HEK293 (cell line): ENCODE measurements at regions not wholly inside any gene's neighbourhood (a gene's known extent, or its start where the extent isn't known, plus 50 kb on each side); places are given as distances from the start of the nearest gene placed in this dataset.

Source experiments
- CTCF ChIA-PET: fragments of 350-600 bp; formaldehyde crosslinking; extraction: SDS; loops from one replicate; lab custom pipeline; 2021; ENCODE audit warnings: antibody characterized with exemption; lab: Yijun Ruan, JAX
- POLR2A ChIA-PET: fragments of 300-600 bp; formaldehyde crosslinking; extraction: SDS; loops from one replicate; lab custom pipeline; 2020; ENCODE audit warnings: antibody characterized with exemption, inconsistent platforms; lab: Yijun Ruan, JAX
- H3K27ac ChIP-seq: fragments of 200-500 bp; sonication (Bioruptor generic); 2 replicates; pipeline ENCODE4 v1.5.1; 2014; ENCODE audit warnings: low read depth, low read length, control low read depth, inconsistent platforms; ENCODE audit errors: extremely low read depth
- H3K36me3 ChIP-seq, 2 experiments: fragments of 200-500 bp in 1 of 2; sonication (Bioruptor generic) in 1 of 2; 1 replicate in 1 of 2; 2 replicates in 1 of 2; pipeline ENCODE4 v1.5.1; 2014 to 2017; ENCODE audit warnings: inconsistent platforms in 2 of 2, low read length in 2 of 2; ENCODE audit not compliant: control insufficient read depth in 2 of 2, insufficient read depth in 1 of 2
- H3K4me1 ChIP-seq: fragments of 200-500 bp; sonication (Bioruptor generic); 2 replicates; pipeline ENCODE4 v1.5.1; 2014; ENCODE audit warnings: mild to moderate bottlenecking, low read length, inconsistent platforms; ENCODE audit not compliant: control insufficient read depth, insufficient read depth
- H3K4me3 ChIP-seq: 2 replicates; pipeline ENCODE4 v1.5.1; 2011; ENCODE audit warnings: low read depth, mild to moderate bottlenecking, control low read depth, low read length, moderate library complexity
- H3K9me3 ChIP-seq: fragments of 200-500 bp; sonication (Bioruptor generic); 2 replicates; pipeline ENCODE4 v1.5.1; 2014; ENCODE audit warnings: low read depth, low read length, inconsistent platforms; ENCODE audit not compliant: control insufficient read depth, insufficient read depth
- GLI4 ChIP-seq: fragments of 450-650 bp; formaldehyde crosslinking; IDR thresholded peaks from 2 replicates; pipeline ENCODE4 v1.5.1; 2016; ENCODE audit warnings: missing biosample characterization, missing genetic modification characterization
- GLIS1 ChIP-seq: fragments of 450-650 bp; formaldehyde crosslinking; IDR thresholded peaks from 2 replicates; pipeline ENCODE4 v1.5.1; 2016; ENCODE audit warnings: missing biosample characterization, missing genetic modification characterization
- HOXA7 ChIP-seq: sonication (generic); formaldehyde crosslinking; IDR thresholded peaks from 2 replicates; pipeline ENCODE4 v1.8.1; 2022; ENCODE audit warnings: missing genetic modification reagents, borderline replicate concordance
- PRDM1 ChIP-seq: fragments of 450-650 bp; formaldehyde crosslinking; IDR thresholded peaks from 2 replicates; pipeline ENCODE4; 2016; ENCODE audit warnings: missing biosample characterization, missing genetic modification characterization
- SP7 ChIP-seq: fragments of 450-650 bp; formaldehyde crosslinking; IDR thresholded peaks from 2 replicates; pipeline ENCODE4 v1.5.1; 2016; ENCODE audit warnings: missing biosample characterization, missing genetic modification characterization
- ZBTB8A ChIP-seq: fragments of 450-650 bp; formaldehyde crosslinking; IDR thresholded peaks from 2 replicates; pipeline ENCODE4 v1.5.1; 2016; ENCODE audit warnings: missing biosample characterization, missing genetic modification characterization
- ZFP3 ChIP-seq: fragments of 450-650 bp; formaldehyde crosslinking; IDR thresholded peaks from 2 replicates; pipeline ENCODE4 v1.5.1; 2016; ENCODE audit warnings: low read depth, missing biosample characterization, missing genetic modification characterization
- ZNF175 ChIP-seq: fragments of 450-650 bp; formaldehyde crosslinking; IDR thresholded peaks from 2 replicates; pipeline ENCODE4 v1.5.1; 2016; ENCODE audit warnings: missing biosample characterization, missing genetic modification characterization
- ZNF202 ChIP-seq: fragments of 450-650 bp; formaldehyde crosslinking; IDR thresholded peaks from 2 replicates; pipeline ENCODE4 v1.5.1; 2016; ENCODE audit warnings: missing biosample characterization, missing genetic modification characterization, borderline replicate concordance
- ZNF266 ChIP-seq: fragments of 450-650 bp; formaldehyde crosslinking; IDR thresholded peaks from 2 replicates; pipeline ENCODE4 v1.5.1; 2016; ENCODE audit warnings: missing biosample characterization, missing genetic modification characterization, low read depth
- ZNF274 ChIP-seq, 2 experiments: fragments of 200-500 bp in 1 of 2; fragments of 450-650 bp in 1 of 2; sonication (Bioruptor generic) in 1 of 2; formaldehyde crosslinking in 1 of 2; IDR thresholded peaks; 2 replicates each; pipeline versions ENCODE4 v1.5.1 to v1.6.1; 2014 to 2016; ENCODE audit warnings: borderline replicate concordance in 1 of 2, inconsistent platforms in 1 of 2, low read length in 1 of 2, missing biosample characterization in 1 of 2, missing genetic modification characterization in 1 of 2
- ZNF311 ChIP-seq: fragments of 450-650 bp; formaldehyde crosslinking; IDR thresholded peaks from 2 replicates; pipeline ENCODE4 v1.5.1; 2017; ENCODE audit warnings: missing biosample characterization, missing genetic modification characterization, borderline replicate concordance
- ZNF335 ChIP-seq: fragments of 450-650 bp; formaldehyde crosslinking; conservative IDR thresholded peaks from 2 replicates; pipeline ENCODE4 v1.5.1; 2016; ENCODE audit warnings: missing biosample characterization, missing genetic modification characterization
- ZNF426 ChIP-seq: fragments of 450-650 bp; formaldehyde crosslinking; IDR thresholded peaks from 2 replicates; pipeline ENCODE4 v1.5.1; 2017; ENCODE audit warnings: missing biosample characterization, missing genetic modification characterization, mild to moderate bottlenecking, inconsistent platforms, moderate library complexity
- ZNF558 ChIP-seq: fragments of 450-650 bp; formaldehyde crosslinking; IDR thresholded peaks from 2 replicates; pipeline ENCODE4 v1.5.1; 2016; ENCODE audit warnings: missing biosample characterization, missing genetic modification characterization
- ZNF629 ChIP-seq: fragments of 450-650 bp; formaldehyde crosslinking; IDR thresholded peaks from 2 replicates; pipeline ENCODE4 v1.5.1; 2017; ENCODE audit warnings: missing biosample characterization, missing genetic modification characterization
- ZNF707 ChIP-seq: fragments of 450-650 bp; formaldehyde crosslinking; IDR thresholded peaks from 2 replicates; pipeline ENCODE4 v1.5.1; 2016; ENCODE audit warnings: missing biosample characterization, missing genetic modification characterization
- TF ChIP-seq, protein P1 (sequence below): fragments of 450-650 bp; formaldehyde crosslinking; IDR thresholded peaks from 2 replicates; pipeline ENCODE4; 2016; ENCODE audit warnings: missing biosample characterization, missing genetic modification characterization
- TF ChIP-seq, protein P2 (sequence below): fragments of 450-650 bp; formaldehyde crosslinking; IDR thresholded peaks from 2 replicates; pipeline ENCODE4 v1.5.1; 2016; ENCODE audit warnings: missing biosample characterization, missing genetic modification characterization
- TF ChIP-seq, protein P3 (sequence below): fragments of 450-650 bp; formaldehyde crosslinking; IDR thresholded peaks from 2 replicates; pipeline ENCODE4 v1.5.1; 2016; ENCODE audit warnings: missing biosample characterization, missing genetic modification characterization
- TF ChIP-seq, protein P4 (sequence below): fragments of 450-650 bp; formaldehyde crosslinking; IDR thresholded peaks from 2 replicates; pipeline ENCODE4 v1.5.1; 2016; ENCODE audit warnings: missing biosample characterization, missing genetic modification characterization
- TF ChIP-seq, protein P5 (sequence below): fragments of 450-650 bp; formaldehyde crosslinking; IDR thresholded peaks from 2 replicates; pipeline ENCODE4 v1.5.1; 2016; ENCODE audit warnings: missing biosample characterization, missing genetic modification characterization

DNA sequence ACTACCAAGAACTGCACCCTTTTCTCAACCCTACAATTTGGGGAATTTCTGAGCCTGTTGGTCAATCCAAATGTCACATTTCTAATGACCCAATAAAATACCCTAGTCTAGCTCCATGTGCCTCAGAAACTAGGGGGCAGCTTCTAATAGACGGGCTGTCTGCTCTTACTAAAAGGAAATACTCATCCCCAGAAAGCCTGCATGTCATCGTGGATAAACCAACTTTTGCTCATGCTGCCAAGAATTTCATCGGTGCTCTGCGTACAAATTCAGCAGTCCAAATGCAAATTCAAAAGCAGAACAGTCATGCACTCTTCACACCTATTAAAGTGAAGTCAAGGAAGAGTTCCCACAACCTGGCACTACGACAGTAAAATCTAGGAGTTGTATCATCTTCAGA is 377.3 kb downstream of the LNPK start:
- Histone ChIP-seq H3K4me3 (no peak overlapping the region), H3K9me3 (no peaks in the 10 kb centered on the region), H3K36me3 (no peaks in the 10 kb centered on the region), H3K27ac (no peak overlapping the region), H3K4me1 (no peaks in the 10 kb centered on the region)
- ChIA-PET CTCF (interaction anchor here (0.7 kb wide), 1 partner anchor 210 kb away, joined by 4 read pairs; no protein-coding TSS in a partner anchor), POLR2A (no interaction called here)
- TF ChIP-seq ZNF558 (tag by site-specific recombination) (no peak), ZNF175 (tag by site-specific recombination) (no peak)

DNA sequence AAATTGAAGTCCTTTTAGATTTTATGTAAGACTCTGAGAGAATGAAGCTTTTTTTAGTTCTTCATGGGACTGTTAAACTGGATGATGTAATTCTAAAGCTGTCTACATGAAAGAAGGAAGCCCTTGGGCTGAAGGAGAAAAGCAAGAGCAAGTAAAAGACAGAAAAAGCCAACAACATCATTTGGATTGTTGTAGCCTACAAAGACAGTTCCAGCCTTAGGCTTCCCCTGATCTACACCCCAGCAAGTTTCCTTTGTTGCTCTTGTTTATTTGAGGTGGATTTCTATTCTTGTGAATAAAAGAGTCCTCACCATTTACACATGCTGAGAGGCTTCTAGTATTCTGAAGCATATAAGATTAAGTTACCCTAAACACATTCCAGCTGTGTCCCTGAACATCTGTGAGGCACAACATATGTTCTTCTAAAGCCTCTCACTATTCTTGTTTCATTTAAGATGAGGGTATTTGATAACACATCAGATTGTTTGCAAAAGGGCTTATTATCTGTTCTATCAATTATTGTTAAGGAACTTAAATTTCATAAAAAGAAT is 377.8 kb downstream of the LNPK start:
- Histone ChIP-seq H3K4me3 (no peak overlapping the region), H3K36me3 (no peaks in the 10 kb centered on the region), H3K4me1 (no peaks in the 10 kb centered on the region; the same call in 1 of the 2 replicates), H3K27ac (no peak overlapping the region)
- ChIA-PET POLR2A (no interaction called here), CTCF (interaction anchor here (0.7 kb wide), 1 partner anchor 209 kb away, joined by 4 read pairs; no protein-coding TSS in a partner anchor)
- no peak for TF ChIP-seq ZNF202 (tag by site-specific recombination)
- TF ChIP-seq SP7, result no peak
- TF ChIP-seq ZNF266 (tag by site-specific recombination), result no peak
- TF ChIP-seq, protein P1, sequence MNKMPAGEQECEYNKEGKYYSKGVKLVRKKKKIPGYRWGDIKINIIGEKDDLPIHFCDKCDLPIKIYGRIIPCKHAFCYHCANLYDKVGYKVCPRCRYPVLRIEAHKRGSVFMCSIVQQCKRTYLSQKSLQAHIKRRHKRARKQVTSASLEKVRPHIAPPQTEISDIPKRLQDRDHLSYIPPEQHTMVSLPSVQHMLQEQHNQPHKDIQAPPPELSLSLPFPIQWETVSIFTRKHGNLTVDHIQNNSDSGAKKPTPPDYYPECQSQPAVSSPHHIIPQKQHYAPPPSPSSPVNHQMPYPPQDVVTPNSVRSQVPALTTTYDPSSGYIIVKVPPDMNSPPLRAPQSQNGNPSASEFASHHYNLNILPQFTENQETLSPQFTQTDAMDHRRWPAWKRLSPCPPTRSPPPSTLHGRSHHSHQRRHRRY, result no peak
- TF ChIP-seq GLI4 (tag by site-specific recombination), result no peak
- no peak for TF ChIP-seq ZFP3 (tag by site-specific recombination)
- no peak for TF ChIP-seq ZNF335 (tag by site-specific recombination)
- no peak for TF ChIP-seq PRDM1
- TF ChIP-seq, protein P2, sequence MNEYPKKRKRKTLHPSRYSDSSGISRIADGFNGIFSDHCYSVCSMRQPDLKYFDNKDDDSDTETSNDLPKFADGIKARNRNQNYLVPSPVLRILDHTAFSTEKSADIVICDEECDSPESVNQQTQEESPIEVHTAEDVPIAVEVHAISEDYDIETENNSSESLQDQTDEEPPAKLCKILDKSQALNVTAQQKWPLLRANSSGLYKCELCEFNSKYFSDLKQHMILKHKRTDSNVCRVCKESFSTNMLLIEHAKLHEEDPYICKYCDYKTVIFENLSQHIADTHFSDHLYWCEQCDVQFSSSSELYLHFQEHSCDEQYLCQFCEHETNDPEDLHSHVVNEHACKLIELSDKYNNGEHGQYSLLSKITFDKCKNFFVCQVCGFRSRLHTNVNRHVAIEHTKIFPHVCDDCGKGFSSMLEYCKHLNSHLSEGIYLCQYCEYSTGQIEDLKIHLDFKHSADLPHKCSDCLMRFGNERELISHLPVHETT (tag by site-specific recombination), result no peak
- no peak for TF ChIP-seq ZNF274 (IDR thresholded peaks at IDR 0.05; ENCODE audit: low read length)
- TF ChIP-seq ZNF274 (tag by site-specific recombination; IDR thresholded peaks at IDR 0.05; ENCODE audit: borderline replicate concordance), result no peak
- TF ChIP-seq, protein P3, sequence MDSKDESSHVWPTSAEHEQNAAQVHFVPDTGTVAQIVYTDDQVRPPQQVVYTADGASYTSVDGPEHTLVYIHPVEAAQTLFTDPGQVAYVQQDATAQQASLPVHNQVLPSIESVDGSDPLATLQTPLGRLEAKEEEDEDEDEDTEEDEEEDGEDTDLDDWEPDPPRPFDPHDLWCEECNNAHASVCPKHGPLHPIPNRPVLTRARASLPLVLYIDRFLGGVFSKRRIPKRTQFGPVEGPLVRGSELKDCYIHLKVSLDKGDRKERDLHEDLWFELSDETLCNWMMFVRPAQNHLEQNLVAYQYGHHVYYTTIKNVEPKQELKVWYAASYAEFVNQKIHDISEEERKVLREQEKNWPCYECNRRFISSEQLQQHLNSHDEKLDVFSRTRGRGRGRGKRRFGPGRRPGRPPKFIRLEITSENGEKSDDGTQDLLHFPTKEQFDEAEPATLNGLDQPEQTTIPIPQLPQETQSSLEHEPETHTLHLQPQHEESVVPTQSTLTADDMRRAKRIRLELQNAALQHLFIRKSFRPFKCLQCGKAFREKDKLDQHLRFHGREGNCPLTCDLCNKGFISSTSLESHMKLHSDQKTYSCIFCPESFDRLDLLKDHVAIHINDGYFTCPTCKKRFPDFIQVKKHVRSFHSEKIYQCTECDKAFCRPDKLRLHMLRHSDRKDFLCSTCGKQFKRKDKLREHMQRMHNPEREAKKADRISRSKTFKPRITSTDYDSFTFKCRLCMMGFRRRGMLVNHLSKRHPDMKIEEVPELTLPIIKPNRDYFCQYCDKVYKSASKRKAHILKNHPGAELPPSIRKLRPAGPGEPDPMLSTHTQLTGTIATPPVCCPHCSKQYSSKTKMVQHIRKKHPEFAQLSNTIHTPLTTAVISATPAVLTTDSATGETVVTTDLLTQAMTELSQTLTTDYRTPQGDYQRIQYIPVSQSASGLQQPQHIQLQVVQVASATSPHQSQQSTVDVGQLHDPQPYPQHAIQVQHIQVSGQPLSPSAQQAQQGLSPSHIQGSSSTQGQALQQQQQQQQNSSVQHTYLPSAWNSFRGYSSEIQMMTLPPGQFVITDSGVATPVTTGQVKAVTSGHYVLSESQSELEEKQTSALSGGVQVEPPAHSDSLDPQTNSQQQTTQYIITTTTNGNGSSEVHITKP, result no peak
- TF ChIP-seq, protein P4, sequence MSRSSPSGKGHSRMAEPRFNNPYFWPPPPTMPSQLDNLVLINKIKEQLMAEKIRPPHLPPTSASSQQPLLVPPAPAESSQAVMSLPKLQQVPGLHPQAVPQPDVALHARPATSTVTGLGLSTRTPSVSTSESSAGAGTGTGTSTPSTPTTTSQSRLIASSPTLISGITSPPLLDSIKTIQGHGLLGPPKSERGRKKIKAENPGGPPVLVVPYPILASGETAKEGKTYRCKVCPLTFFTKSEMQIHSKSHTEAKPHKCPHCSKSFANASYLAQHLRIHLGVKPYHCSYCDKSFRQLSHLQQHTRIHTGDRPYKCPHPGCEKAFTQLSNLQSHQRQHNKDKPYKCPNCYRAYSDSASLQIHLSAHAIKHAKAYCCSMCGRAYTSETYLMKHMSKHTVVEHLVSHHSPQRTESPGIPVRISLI (tag by site-specific recombination), result no peak
- no peak for TF ChIP-seq ZNF426 (tag by site-specific recombination)
- no peak for TF ChIP-seq ZNF629 (tag by site-specific recombination)
- no peak for TF ChIP-seq ZBTB8A
- no peak for TF ChIP-seq ZNF707 (tag by site-specific recombination)
- TF ChIP-seq, protein P5, sequence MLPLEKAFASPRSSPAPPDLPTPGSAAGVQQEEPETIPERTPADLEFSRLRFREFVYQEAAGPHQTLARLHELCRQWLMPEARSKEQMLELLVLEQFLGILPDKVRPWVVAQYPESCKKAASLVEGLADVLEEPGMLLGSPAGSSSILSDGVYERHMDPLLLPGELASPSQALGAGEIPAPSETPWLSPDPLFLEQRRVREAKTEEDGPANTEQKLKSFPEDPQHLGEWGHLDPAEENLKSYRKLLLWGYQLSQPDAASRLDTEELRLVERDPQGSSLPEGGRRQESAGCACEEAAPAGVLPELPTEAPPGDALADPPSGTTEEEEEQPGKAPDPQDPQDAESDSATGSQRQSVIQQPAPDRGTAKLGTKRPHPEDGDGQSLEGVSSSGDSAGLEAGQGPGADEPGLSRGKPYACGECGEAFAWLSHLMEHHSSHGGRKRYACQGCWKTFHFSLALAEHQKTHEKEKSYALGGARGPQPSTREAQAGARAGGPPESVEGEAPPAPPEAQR (tag by site-specific recombination), result no peak
- no peak for TF ChIP-seq ZNF311 (tag by site-specific recombination)
- TF ChIP-seq HOXA7, result no peak
- TF ChIP-seq GLIS1, result no peak
- TF ChIP-seq, all 188 proteins: peak for 0
- no peaks in the 10 kb centered on the region for H3K9me3 ChIP-seq
